SK-N-MC (cell line): ENCODE measurements at regions not wholly inside any gene's neighbourhood (a gene's known extent, or its start where the extent isn't known, plus 50 kb on each side); places are given as distances from the start of the nearest gene placed in this dataset.

ENCODE experiments used
- EZH2 ChIP-seq: fragments of 200-600 bp; sonication (generic); IDR thresholded peaks from one replicate; pipeline ENCODE4 v1.6.1; 2017; ENCODE audit warnings: antibody characterized with exemption
- FOXP2 ChIP-seq: optimal IDR thresholded peaks from 2 replicates; pipeline ENCODE3; 2011; ENCODE audit warnings: mild to moderate bottlenecking, moderate library complexity; ENCODE audit not compliant: insufficient read depth; ENCODE audit errors: extremely low read length, control extremely low read depth
- POLR2AphosphoS5 ChIP-seq: IDR thresholded peaks from 2 replicates; pipeline ENCODE4 v1.6.1; 2012; ENCODE audit warnings: mild to moderate bottlenecking, low read depth, low read length, borderline replicate concordance

DNA sequence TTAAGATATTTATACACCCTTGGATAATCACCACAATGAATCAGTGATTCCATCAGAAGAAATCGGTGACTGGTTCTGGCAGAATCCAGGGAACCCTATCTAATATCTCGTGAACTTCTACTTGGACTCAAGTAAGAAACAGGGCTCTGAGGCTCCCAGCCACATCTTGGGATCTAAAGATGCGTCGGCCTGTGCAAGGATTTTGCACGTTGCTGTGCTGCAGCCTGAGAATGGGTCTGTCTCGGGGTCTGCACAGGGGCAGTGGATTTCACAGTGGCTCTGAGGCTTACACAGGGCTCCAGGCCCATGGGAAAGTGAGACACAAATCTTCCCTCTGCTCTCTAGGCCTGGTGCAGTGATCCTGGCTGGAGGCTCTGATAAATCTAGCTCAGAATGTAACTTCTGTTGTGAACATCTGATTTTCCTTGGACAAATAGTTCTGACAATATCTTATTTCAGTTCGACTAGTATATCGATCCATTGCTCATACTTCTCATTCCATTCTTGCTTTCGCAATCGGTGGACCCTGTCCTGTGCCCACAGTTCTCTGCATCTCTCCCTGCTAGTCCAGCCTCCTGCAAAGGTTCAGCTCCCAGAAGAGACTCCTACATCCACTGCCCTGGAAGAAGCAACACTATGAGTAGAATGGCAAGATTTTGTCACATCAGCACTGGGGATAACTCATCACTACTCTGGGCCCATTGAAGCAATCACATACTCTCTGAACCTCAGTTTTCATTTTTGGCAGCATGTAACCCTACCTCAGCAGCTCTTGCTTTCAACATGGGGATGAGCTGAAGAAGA lies 105.5 kb upstream of the TOP3B start:
- TF ChIP-seq POLR2AphosphoS5 (no peak), EZH2 (no peak), FOXP2 (no peak)
